GM18508 (cell line): ENCODE measurements at regions not wholly inside any gene's neighbourhood (a gene's known extent, or its start where the extent isn't known, plus 50 kb on each side); places are given as distances from the start of the nearest gene placed in this dataset.

Experiments used
- ATAC-seq: cut with Tn5 transposase; IDR thresholded peaks from one replicate; pipeline ENCODE4 v1.9.1; 2021; ENCODE audit warnings: moderate number of reproducible peaks; ENCODE audit not compliant: insufficient read depth, unreplicated experiment

DNA sequence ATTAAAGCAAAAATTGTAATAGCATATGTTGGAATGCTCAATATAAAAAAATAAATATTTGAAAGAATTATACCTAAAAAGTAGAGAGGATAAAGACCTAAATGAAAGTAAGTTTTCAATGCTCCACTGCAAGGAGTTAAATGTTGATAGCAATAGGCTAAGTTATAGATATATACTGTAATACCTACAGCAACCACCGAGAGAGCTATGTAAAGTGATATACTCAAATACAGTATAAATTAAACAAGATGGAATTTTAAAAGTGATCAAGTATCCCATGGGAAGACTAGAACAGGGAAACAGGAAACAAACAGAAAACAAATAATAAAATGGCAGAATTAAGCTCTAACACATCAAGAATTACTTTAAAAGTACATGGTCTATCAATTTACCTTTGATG is 73.9 kb downstream of the CASP3 start:
- ATAC-seq, result no peak

DNA sequence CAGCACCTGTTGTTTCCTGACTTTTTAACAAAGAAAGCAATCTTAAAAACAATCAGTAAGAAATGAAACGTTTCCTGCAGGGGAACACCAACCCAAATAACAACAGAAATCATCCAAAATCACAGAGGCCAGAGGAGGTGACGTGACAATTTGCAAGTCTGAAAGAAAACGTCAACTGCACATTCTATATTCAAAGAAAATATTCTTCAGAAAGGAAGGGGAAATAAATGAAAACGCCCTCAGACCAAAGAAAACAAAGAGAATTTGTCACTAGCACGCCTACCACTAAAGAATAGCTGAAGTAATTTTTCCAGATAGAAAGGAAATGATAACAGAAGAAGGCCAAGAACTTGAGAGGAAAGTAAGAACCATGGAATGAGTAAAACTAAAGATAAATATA is 74.4 kb downstream of the CASP3 start:
- ATAC-seq, result no peak

DNA sequence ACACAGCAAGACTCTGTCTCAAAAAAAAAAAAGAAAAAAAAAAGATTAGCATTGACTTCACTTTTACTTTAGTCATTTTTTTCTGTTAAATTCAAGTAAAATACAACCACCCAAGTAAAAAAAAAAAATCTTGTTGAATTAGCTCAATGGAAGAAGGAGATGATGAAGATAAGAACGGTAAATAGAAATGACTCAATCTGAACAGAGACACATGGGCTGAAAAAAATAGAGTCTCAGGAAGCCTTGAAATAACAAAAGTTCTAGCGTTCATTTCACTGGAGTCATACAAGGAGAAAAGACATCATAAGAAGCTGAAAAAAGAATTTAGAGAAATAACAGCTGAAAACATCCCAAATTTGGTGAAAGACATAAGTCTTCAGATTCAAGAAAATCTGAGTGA is 75.5 kb downstream of the CASP3 start:
- no peak for ATAC-seq

DNA sequence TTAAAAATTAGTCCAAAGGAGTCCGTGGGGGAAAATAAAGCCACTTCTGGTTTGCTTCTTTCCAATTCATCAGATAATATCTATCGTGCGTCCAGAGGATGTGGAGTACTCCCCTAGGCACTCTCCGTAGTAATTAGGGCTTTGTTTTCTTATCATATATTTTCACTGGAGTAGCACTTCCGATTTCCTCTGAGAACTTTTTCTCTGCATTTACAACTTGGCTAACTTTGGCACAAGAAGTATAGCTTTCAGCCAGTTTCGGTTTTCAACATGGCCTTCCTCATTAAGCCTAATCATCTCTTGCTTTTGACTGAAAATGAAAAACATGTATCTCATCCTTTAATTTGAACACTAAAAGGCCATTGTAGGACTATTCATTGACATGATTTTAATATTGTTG is 80.5 kb downstream of the CASP3 start:
- no peak for ATAC-seq

DNA sequence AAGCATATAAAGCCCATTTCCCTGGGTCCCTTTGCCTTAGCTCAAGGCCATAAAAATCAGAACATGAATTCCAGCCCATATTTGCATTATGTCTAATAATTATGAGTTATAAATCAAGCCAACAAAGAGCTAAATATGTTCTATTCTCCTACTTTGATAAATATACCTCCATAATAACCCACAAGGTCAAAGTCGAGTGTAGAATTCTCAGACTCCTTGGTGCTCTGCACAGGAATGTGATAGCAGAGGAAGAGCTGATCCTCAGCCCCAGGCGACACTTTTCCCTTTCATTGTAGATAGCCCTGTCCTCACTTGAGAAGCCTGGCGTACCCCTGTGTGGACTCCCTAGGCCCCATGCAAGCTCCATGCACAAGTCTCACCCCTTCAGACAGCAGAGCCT is 85.6 kb downstream of the CASP3 start:
- ATAC-seq, result no peak

DNA sequence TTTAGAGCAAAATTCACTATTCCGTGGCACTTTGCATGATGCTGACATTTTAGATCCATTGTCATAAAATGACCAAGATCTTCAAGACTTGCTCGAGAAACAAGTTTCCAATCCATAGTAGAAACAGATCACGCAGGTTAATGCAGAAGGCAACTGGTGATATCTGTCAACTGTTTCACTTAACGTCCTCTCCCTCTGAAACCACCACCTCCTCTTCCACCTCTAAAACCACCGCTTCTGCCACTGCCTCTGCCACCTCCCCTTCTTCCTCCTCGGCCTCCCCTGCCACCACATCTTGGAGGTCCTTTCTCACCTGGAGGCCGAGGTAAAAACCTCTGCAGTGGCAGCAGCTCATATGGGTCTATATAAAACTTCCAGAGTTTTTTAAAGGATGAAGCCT is 84.6 kb upstream of the IRF2 start:
- ATAC-seq, result no peak

DNA sequence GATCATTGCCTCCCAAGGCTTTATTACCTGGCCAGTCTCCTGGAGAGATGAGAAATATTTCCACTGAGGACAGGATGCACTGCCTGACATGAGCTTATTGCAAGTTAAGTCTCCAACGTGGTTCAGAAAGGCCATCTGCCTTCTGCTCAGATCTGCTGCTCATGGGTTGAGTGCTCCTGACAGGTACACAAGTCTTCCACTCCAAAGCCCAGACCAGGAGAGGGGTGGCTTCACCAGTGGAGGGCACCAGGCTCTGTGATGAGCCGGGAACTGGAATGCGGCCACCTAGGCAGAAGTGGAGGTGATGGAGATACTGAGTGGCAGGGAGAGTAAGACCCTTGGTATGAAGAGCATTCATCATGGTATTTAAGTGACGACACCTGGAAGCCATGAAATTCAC is 79.5 kb upstream of the IRF2 start:
- ATAC-seq, result no peak

DNA sequence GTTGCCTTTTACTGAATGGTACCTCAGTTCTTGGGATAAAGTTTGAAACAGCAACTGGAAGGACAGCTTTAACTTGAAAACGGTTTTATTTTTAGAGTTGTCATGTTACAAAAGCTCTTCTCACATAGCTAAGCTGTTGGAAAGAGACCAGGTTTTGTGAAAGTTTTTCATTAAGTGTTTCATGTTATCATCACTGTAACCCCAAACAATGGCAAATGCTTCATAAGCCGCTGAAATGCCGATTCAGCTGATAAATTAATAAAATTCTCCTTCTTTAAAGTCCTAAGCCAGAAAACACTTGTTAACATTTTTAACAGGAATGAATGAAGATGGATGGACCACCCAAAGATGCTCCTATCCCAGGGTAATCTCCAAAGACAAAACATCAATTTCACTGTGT is 76.1 kb upstream of the IRF2 start:
- no peak for ATAC-seq

DNA sequence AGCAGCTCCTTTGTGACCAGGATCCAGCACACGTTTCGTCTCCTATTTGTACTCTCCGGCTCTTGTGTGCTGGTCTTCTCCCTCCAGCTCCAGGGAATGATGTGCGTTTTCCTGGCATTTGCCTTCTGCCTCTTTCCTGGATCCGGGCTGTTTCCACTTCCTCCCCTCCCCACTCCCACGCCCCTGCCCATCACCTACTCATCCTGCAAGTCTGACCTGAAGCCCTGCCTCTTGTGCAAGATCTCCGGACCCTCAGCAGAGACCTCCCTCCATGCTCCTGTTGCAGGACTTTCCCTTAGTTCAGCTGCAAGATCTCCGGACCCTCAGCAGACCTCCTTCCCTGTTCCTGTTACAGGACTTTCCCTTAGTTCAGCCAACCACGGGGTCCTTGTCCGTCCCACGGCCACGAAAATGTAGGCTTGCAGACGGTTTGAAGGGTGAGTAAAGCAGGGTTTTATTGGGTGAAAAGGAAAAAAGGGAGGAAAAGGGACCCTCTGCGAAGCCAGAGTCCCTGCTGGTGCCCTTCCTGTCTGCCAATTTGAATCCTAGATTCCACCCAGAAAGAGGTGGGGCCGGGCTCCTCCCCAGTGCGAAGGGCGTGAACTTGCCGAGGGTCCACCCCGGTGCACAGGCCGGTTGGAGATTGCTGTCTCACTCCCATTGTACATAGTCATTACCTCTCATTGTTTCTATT is 74.4 kb upstream of the IRF2 start:
- ATAC-seq, result no peak

DNA sequence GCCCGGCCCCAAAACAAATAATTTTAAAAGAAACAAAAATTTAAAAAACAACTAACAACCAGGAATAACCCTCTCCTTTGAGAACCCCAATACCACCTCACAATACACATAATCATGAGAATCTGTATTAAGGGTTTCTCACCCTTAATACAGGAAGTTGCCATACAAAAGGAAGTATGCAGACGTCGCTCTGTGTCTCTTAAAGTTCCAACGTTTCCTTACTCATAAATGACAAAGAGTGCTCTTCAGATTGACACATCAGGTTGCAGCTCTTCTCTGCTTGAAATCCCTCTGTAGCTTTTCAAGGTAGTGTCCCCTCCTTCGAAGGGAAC is 73.9 kb upstream of the IRF2 start:
- no peak for ATAC-seq

DNA sequence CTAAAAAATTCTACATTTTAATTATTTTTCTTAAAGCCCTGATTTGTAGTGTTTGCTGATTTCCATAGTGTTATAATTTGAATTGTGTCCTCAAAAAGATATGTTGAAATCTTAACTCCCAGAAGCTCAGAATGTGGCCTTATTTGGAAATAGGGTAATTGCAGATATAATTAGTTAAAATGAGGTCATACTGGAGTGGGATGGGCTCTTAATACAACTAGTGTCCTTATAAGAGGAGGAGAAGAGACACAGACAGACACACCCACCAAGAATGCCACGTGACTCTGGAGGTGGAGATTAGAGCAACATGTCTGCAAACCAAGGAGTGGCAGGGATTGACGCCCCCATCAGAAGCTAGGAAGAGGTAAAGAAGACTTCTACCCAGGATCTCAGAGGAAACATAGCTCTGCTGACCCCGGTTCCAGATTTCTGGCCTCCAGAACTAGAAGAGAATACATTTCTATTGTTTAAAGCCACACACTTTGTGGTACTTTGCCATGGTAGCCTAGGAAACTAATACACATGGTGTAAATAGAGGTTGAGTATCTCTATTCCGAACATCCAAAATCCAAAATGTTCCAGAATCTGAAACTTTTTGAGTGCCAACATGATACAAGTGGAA is 70.5 kb upstream of the IRF2 start:
- no peak for ATAC-seq

DNA sequence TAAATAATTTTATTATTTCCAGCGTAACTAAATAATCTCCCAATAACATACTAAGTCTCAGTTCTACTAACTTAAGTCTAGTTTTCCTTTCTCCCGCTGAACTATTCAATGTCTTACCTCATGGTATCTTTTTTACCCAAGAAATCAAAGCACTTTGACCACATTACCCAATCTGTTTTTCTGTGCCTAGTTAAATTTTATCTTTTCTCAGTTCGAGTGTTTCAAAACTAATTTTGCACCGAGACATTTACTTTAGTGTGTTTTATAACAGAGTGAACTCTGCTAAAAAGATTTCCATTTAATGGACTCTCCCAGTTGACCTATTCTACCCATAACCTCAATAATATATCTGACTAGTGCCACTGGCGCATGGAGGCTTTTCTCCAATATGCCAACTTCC is 67.6 kb upstream of the IRF2 start:
- no peak for ATAC-seq

DNA sequence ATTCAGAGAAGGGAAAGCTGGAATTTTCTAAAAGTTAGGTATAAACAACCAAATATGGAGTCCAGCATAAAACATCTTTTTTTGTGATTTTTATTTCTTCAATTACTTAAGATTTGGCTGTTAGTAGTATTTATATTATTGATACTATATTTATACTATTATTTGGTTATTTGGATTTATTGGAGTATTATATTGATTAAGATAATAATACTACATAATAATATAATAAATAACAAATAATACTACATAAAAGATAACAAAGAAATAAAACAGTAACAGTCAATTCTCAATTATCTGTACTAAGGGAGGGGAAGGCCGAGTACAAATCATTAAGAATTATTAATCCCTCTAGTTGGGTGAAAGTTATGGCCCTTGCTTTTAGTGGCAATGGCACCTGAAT is 66.0 kb upstream of the IRF2 start:
- ATAC-seq, result no peak

DNA sequence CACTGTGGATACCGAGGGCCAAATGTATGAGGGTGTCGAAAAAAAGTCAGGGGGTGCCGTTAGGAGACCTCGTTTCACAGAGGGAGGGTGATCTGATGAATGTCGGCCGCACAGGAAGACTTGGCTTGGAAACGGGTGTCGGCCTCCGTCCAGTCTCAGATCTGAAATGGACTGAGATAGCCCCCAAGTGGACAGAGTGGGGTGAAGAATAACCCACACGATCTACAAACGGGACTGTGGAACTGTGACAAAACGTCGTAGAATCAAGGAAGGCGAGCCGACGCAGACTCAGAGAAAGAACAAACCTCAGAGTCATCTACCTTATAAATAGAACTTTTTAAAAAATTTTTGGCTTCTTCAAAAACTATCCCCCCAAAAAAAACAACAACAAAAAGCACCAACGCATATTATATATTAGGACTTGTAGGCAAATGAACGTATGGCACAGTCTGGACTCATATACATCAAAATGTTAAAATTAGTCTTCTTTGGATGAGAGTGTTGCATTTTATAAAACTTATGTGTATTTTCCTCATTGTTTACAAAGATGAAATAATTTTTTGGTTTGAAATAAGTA is 63.8 kb upstream of the IRF2 start:
- ATAC-seq, result peak; percentile 33

DNA sequence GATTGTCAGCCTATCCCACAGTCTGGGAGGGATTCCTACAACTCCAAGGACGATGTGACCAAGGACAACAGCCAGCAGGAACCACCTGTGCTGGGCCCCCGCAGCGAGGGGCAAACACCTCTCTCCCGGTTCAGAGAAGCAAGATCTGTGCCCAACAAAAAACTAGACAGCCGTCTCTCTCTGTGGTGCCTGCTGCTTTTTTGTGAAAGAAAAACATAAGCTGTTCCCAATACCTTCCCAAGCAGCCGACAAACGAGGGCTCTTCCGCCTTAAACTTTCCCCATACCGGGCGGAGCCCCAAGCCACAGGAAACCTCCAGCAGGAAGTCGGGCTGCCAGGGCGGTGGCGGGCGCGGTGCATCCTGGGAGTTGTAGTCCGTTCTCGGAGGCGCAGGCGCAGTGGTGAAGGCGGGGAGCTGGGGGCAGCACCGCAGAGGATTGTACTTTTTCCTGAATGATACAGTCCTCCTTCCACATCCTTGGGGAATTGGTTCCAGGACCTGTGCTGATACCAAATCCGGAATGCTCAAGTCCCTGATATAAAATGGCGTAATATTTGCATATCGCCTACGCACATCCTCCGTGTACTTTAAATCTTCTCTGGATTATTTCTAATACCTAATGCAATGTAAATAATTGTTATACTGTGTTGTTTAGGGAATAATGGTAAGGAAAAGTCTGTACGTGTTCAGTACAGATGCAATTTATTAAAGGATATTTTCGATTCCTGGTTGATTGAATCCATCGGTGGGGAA is 63.1 kb upstream of the IRF2 start:
- ATAC-seq, result peak; percentile 31

DNA sequence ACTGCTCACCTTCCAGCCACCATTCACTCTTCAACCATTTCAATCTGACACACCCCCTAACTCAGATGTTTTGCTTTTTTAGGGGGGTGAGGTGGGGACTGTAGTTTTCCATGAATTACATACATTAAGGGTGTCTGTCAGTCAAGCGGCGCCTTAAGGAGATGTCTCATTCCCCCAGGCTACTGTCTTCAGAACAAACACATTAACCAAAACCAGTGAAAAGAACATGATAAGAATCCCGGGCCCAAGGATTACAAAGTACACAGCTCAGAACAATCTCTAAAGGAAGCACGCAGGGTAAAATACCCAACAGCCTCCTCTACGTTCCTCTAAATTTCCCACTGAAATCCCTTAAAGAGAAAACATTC is 62.5 kb upstream of the IRF2 start:
- no peak for ATAC-seq

DNA sequence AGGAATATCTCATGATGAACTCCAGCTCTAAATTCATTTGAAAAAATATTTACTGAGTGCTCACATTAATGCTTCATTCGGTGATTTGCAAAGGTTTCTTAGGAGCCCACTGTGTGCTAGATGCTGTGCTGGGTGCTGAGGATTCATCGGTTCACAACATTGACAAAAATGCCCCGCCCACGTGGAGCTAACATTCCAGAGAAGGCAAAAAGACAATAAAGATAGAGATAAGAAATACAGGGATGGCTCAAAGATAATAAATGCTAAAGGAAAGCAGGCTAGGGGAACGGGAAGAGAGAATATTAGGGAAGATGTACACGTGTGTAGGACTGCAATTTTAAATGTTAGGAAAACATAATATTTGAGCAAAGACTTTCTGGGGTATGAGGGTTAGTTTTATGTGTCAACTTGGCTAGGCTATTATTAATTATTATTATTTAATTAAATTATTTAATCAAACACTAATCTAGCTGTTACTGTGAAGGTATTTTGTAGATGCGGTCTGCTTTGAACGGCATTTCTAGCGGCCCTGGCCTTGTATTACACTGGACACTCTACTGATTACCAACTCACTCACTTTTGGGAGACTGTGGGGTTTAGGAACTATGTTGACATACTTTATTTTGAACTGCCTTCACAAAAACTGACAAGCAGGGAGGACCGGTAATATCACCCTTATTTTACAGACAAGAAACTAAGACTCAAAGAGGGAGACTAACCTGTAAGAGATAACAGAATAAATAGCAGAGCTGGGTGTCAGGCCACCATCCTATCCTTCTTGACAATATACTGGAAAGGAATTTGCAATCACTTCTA is 61.9 kb upstream of the IRF2 start:
- ATAC-seq, result no peak

DNA sequence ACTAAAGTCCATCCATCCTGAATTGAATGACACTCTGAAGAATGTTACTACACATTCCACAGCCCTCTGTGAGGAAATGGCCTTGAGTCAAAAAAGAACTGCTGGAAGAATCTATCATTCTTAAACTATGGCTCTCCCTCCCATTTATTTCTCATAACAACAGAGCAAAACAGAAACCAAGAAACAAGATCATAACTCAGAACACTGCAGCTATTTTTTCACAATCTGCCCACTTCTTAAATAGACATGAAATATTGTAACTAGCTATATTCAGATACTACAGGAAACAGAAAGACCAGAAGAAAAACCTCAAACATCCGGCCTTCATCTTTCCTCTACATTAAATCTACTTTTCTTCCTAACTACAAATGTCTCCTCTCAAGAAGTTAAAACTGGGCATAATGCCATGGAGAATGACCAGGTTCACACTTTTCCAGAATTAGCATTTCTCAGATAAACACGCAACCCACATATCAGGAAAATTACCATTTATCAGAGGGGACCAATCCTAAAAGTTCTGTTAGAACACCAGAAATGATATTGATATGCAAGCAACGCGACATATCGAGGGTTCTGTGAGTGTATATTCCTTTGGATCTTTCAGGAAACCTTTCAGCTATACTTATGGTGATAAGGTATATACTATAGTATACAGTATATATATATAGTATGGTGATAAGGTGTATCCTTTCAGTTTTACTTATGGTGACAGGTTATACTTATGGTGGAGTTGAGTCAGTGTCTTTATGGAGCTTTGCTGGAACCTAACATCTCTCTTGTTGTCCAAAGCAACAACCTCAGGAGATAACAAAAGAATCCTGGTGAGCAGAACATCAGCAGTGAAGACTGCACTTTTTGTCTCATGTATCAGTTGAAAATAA is 60.4 kb upstream of the IRF2 start:
- peak; percentile 39 for ATAC-seq

DNA sequence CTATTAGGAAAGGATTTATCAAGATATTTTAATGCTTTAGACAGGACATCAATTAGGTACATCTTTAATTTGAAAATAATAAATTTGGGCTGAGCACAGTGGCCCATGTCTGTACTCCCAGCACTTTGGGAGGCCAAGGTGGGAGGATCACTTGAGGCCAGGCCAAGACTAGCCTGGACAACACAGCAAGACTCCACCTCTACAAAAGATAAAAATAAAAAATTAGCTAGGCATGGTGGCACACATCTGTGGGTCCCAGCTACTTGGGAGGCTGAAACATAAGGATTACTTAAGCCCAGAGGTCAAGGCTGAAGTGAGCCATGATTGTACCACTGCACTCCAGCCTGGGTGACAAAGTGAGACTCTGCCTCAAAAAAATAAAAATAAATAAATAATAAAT is 59.6 kb upstream of the IRF2 start:
- ATAC-seq, result no peak

DNA sequence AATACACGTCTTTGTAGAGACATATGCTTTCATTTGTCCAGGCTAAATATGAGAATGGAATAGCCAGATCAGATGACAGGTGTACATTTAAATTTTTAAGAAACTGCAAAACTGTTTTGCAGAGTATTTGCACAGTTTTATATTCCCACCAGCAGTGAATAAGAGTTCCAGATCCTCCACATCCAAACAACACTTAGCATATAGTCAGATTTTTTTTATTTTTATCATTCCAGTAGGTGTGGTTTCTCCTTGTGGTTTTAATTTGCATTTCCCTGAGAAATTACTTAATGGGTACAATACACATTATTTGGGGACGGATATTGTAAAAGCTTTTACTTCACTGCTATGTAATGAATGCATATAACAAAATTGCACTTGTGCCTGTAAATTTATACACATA is 56.7 kb upstream of the IRF2 start:
- no peak for ATAC-seq
